Epithelial cell of esophagus (primary cell): ENCODE measurements at regions not wholly inside any gene's neighbourhood (a gene's known extent, or its start where the extent isn't known, plus 50 kb on each side); places are given as distances from the start of the nearest gene placed in this dataset.

ENCODE experiments used
- DNase-seq: peaks from one replicate; pipeline ENCODE4 v3.0.0; 2010; ENCODE audit warnings: low read depth
- H3K4me3 ChIP-seq: 2 replicates; pipeline ENCODE4 v1.5.1; 2011; ENCODE audit warnings: mild to moderate bottlenecking, low read length, control low read depth
- CTCF ChIP-seq: IDR thresholded peaks from 2 replicates; pipeline ENCODE4 v1.5.1; 2011; ENCODE audit warnings: low read depth, mild to moderate bottlenecking, low read length, control low read depth, inconsistent platforms; ENCODE audit not compliant: insufficient read depth; ENCODE audit errors: missing control alignments

GRCh38 chr10:78160591-78160990 is 126.9 kb downstream of the RPS24 start:
- no peak for TF ChIP-seq CTCF
- no peak overlapping the region for H3K4me3 ChIP-seq
- no peak for DNase-seq

DNA sequence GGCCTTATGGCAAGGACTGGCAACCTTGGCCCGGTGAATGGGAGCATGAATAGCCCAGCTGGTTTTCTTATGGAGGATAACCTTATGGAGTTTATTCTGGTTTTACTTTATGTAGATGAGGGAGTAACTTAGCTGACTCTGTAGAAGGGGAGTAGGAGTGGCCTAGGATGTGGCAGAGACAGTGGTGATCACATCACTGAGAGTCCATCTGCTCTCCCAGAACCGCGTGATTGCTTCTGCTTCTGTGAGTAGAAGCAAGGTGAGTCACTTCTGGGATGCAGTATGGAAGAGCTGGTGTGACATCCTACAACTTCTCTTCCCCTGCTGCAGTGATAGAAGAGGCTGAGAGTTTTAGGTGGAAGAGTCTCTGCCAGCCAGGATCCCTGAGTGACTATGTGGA is 129.2 kb downstream of the RPS24 start:
- DNase-seq: peak; percentile 34
- no peak for TF ChIP-seq CTCF
- H3K4me3 ChIP-seq: no peak overlapping the region

DNA sequence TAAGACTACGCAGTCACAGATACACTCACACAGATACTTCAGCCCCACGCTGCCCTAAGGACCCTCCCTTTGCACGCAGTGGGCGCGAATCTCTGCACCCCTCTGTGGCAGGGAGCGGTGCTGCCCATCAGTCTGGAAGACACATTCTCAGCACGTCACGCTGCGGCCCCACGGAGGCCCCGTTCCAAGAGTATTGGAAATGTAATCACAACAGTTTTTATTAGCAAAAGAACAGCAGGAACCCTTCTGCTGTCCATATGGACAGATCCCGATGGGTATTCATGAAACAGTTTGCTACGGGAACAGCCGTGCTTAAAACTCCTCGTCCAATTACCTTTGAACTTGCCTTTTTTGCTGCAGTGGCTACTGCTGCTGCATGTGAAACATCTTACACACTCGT is 131.0 kb downstream of the RPS24 start:
- no peak overlapping the region for H3K4me3 ChIP-seq
- DNase-seq: no peak
- no peak for TF ChIP-seq CTCF

- TF ChIP-seq CTCF: no peak
- no peak for DNase-seq
- no peak overlapping the region for H3K4me3 ChIP-seq
Observed at GRCh38 chr10:78165172-78165571, 131.5 kb downstream of the RPS24 start.

DNA sequence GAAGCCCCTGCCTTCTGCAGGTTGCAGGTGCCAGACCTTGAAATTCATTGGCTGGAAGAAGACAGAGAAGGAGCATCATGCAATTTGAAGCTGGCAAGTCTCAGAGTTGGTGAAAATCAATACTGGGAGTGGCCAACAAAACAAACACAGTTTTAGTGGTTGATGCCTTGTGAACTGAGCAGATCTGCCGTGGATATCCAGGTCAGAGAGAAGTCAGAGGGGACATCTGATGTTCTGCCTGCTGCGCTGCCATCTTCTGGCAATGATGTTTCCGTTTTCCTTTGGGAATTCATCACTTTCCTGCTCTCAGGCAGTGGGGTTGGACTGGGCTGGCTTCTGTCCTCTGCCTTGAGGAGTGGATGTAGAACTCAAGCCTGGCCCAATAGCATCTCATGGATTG is 132.0 kb downstream of the RPS24 start:
- no peak for TF ChIP-seq CTCF
- H3K4me3 ChIP-seq: no peak overlapping the region

DNA sequence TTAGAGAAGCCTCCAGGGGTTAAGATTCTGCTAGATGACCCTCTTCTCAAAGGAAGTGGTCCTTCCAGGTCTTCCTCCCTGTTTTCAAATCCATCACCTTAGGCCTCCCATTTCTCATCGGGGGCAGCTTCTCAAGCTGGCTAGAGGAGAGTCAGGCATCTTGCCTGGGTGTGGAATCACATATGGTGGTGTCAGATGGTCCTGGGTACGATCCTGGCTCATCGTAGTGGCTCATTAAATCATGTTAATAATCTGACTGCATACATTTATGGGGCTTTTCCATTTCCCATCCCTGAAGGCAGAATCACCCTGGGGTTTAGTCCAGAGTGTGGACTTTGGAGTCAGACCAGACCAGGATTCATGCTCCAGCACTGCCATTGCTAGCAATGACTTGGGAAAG is 132.6 kb downstream of the RPS24 start:
- H3K4me3 ChIP-seq: no peak overlapping the region
- no peak for TF ChIP-seq CTCF
- no peak for DNase-seq

More for the DNA sequence above, 132.0 kb downstream of the RPS24 start:
- no peak for DNase-seq

DNA sequence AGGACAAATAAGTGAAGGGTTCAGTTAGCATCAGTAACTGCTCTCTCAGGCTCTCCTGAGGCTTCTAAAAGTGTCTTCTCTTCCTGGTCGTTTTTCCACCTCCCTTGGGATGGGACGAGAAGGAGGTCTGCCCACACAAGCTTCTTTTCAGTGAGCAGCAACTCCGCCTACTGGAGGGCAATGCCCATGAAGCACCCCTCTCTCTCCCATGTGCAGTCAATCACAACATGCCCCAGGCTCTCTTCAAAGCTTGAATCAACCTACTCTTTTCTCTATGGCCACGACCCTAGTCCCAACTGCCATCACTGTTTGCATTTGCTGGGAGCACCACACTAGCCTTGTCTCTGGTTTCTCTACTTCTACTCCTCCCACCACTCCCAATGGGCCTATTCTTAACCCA is 135.6 kb downstream of the RPS24 start:
- DNase-seq: no peak
- H3K4me3 ChIP-seq: no peak overlapping the region
- TF ChIP-seq CTCF: no peak
